ENCODE measurements at regions not wholly inside any gene's neighbourhood (a gene's known extent, or its start where the extent isn't known, plus 50 kb on each side); places are given as distances from the start of the nearest gene placed in this dataset.
"Not testable (repeated sequence)": the region's sequence is repeated elsewhere in the genome, so short reads cannot be mapped to it uniquely, and the experiment has no call there.

- DNase-seq, result no peak
Measured at GRCh38 chr5:67917561-67917960, 298.0 kb upstream of the PIK3R1 start.

GRCh38 chr5:67910546-67910945 is 305.0 kb upstream of the PIK3R1 start:
- DNase-seq, result no peak

GRCh38 chr5:67908126-67908765 is 307.3 kb upstream of the PIK3R1 start:
- no peak for DNase-seq

GRCh38 chr5:67904366-67904765 is 311.2 kb upstream of the PIK3R1 start:
- DNase-seq, result no peak

GRCh38 chr5:67903656-67904055 is 311.9 kb upstream of the PIK3R1 start:
- DNase-seq, result no peak

GRCh38 chr5:67903121-67903520 is 312.4 kb upstream of the PIK3R1 start:
- DNase-seq, result no peak

GRCh38 chr5:67902497-67902830 is 313.1 kb upstream of the PIK3R1 start:
- DNase-seq, result no peak

- DNase-seq, result no peak
Measured at GRCh38 chr5:67901814-67902496, 313.6 kb upstream of the PIK3R1 start.

GRCh38 chr5:67900514-67900913 is 315.0 kb upstream of the PIK3R1 start:
- DNase-seq, result no peak

- DNase-seq, result no peak
Measured at GRCh38 chr5:67897980-67898379, 317.6 kb upstream of the PIK3R1 start.

- no peak for DNase-seq
Measured at GRCh38 chr5:67897431-67897830, 318.1 kb upstream of the PIK3R1 start.

- no peak for DNase-seq
Measured at GRCh38 chr5:67896930-67897313, 318.6 kb upstream of the PIK3R1 start.

- no peak for DNase-seq
Measured at GRCh38 chr5:67896311-67896929, 319.1 kb upstream of the PIK3R1 start.

- not testable (repeated sequence) for DNase-seq
Measured at GRCh38 chr5:67889870-67890269, 325.7 kb upstream of the PIK3R1 start.

- DNase-seq, result no peak
Measured at GRCh38 chr5:67887748-67888161, 327.8 kb upstream of the PIK3R1 start.

- DNase-seq, result no peak
Measured at GRCh38 chr5:67886761-67887160, 328.8 kb upstream of the PIK3R1 start.

- DNase-seq, result no peak
Measured at GRCh38 chr5:67880876-67881275, 334.7 kb upstream of the PIK3R1 start.

GRCh38 chr5:67880511-67880805 is 335.1 kb upstream of the PIK3R1 start:
- DNase-seq, result no peak

GRCh38 chr5:67879620-67880510 is 335.7 kb upstream of the PIK3R1 start:
- no peak for DNase-seq

GRCh38 chr5:67878933-67879332 is 336.6 kb upstream of the PIK3R1 start:
- DNase-seq, result no peak

- no peak for DNase-seq
Measured at GRCh38 chr5:67876371-67876770, 339.2 kb upstream of the PIK3R1 start.

GRCh38 chr5:67875601-67876000 is 340.0 kb upstream of the PIK3R1 start:
- DNase-seq, result no peak

GRCh38 chr5:67873935-67874334 is 341.6 kb upstream of the PIK3R1 start:
- DNase-seq, result no peak

GRCh38 chr5:67870662-67871061 is 344.9 kb upstream of the PIK3R1 start:
- no peak for DNase-seq
